OCI-LY3 (cell line): ENCODE measurements at regions not wholly inside any gene's neighbourhood (a gene's known extent, or its start where the extent isn't known, plus 50 kb on each side); places are given as distances from the start of the nearest gene placed in this dataset.

Experiments
- H2AFZ ChIP-seq: fragments of 200-600, 300-600 bp; shearing (Covaris generic); 2 replicates; pipeline ENCODE4 v1.6.0; 2014; ENCODE audit warnings: antibody characterized with exemption, low read depth, low read length
- H3K27ac ChIP-seq: fragments of 200-600, 300-600 bp; sonication (generic); 2 replicates; pipeline ENCODE4 v1.5.1; 2014; ENCODE audit warnings: mild to moderate bottlenecking, low read length, moderate library complexity, mixed read lengths
- H3K27me3 ChIP-seq: fragments of 200-600, 300-600 bp; sonication (generic); 2 replicates; pipeline ENCODE4 v1.6.1; 2014; ENCODE audit warnings: low read depth, low read length, mixed read lengths
- H3K36me3 ChIP-seq: fragments of 200-600, 300-600 bp; sonication (generic); replicated peaks from 2 replicates; pipeline ENCODE3; 2014; ENCODE audit warnings: low read depth, low read length, mixed read lengths
- H3K4me1 ChIP-seq: fragments of 300-600, 200-600 bp; sonication (generic); 2 replicates; pipeline ENCODE4 v1.6.1; 2014; ENCODE audit warnings: low read length, mixed read lengths
- H3K4me2 ChIP-seq: fragments of 200-600, 300-600 bp; sonication (generic); 2 replicates; pipeline ENCODE4 v1.6.1; 2014; ENCODE audit warnings: low read length, mixed read lengths
- H3K4me3 ChIP-seq: fragments of 300-600, 200-600 bp; sonication (generic); 2 replicates; pipeline ENCODE4 v1.5.1; 2014; ENCODE audit warnings: antibody characterized with exemption, mild to moderate bottlenecking, low read length, moderate library complexity
- H3K79me2 ChIP-seq: fragments of 300-600, 200-600 bp; shearing (Covaris generic); 2 replicates; pipeline ENCODE4 v1.6.1; 2014; ENCODE audit warnings: mild to moderate bottlenecking, low read length, mixed read lengths
- H3K9ac ChIP-seq: fragments of 300-600, 200-600 bp; shearing (Covaris generic); 2 replicates; pipeline ENCODE4 v1.6.0; 2014; ENCODE audit warnings: mild to moderate bottlenecking, low read length, moderate library complexity
- H3K9me3 ChIP-seq: fragments of 200-600, 300-600 bp; shearing (Covaris generic); 2 replicates; pipeline ENCODE4 v1.6.1; 2014; ENCODE audit warnings: low read length, mixed read lengths; ENCODE audit not compliant: insufficient read depth
- H4K20me1 ChIP-seq: fragments of 200-600, 300-600 bp; sonication (generic); 2 replicates; pipeline ENCODE4 v1.6.1; 2016; ENCODE audit warnings: low read length, mixed read lengths; ENCODE audit not compliant: insufficient read depth
- CTCF ChIP-seq: fragments of 200-600, 300-600 bp; sonication (generic); IDR thresholded peaks from 2 replicates; pipeline ENCODE4 v1.5.1; 2014; ENCODE audit warnings: antibody characterized with exemption, low read length, low read depth
- EZH2phosphoT487 ChIP-seq: fragments of 200-600 bp; shearing (Covaris generic); IDR thresholded peaks from 2 replicates; pipeline ENCODE4 v1.6.1; 2018; ENCODE audit warnings: antibody characterized with exemption, mixed run types, low read depth

GRCh38 chr14:76927971-76928700, 100.4 kb downstream of the IRF2BPL start:
- Histone ChIP-seq H3K36me3 (no peaks in the 10 kb centered on the region), H3K9me3 (no peaks in the 10 kb centered on the region), H3K79me2 (no peaks in the 10 kb centered on the region), H2AFZ (no peak overlapping the region), H3K27ac (no peak overlapping the region), H3K4me1 (no peaks in the 10 kb centered on the region; the same call in 1 of the 2 replicates), H4K20me1 (no peaks in the 10 kb centered on the region), H3K27me3 (peaks cover 25% of the 10 kb centered on the region), H3K9ac (no peak overlapping the region), H3K4me3 (no peak overlapping the region), H3K4me2 (no peak overlapping the region)
- TF ChIP-seq EZH2phosphoT487 (no peak), CTCF (no peak)

GRCh38 chr14:76926521-76927251, 100.5 kb downstream of the LRRC74A start:
- no peaks in the 10 kb centered on the region; the same call in 1 of the 2 replicates for H3K4me1 ChIP-seq
- no peak overlapping the region for H3K27ac ChIP-seq
- H2AFZ ChIP-seq = no peak overlapping the region
- H4K20me1 ChIP-seq = no peaks in the 10 kb centered on the region
- TF ChIP-seq EZH2phosphoT487 (no peak), CTCF (no peak)
- H3K9me3 ChIP-seq = no peaks in the 10 kb centered on the region
- H3K36me3 ChIP-seq = no peaks in the 10 kb centered on the region
- no peaks in the 10 kb centered on the region for H3K79me2 ChIP-seq
- H3K4me3 ChIP-seq = no peak overlapping the region
- H3K9ac ChIP-seq = no peak overlapping the region
- H3K27me3 ChIP-seq = peaks cover 29% of the 10 kb centered on the region
- H3K4me2 ChIP-seq = no peak overlapping the region

- TF ChIP-seq CTCF = no peak
- Histone ChIP-seq H3K27me3 (peaks cover 30% of the 10 kb centered on the region), H3K36me3 (no peaks in the 10 kb centered on the region), H3K4me2 (0 out of 2 replicates have a peak overlapping the region, but pooled peaks have one; percentile 0), H3K79me2 (no peaks in the 10 kb centered on the region), H4K20me1 (no peaks in the 10 kb centered on the region), H3K4me1 (peaks cover 7% of the 10 kb centered on the region), H2AFZ (no peak overlapping the region), H3K9ac (no peak overlapping the region), H3K4me3 (no peak overlapping the region), H3K27ac (no peak overlapping the region), H3K9me3 (no peaks in the 10 kb centered on the region)
Measured at GRCh38 chr14:76925097-76925441, 98.9 kb downstream of the LRRC74A start.

- Histone ChIP-seq H2AFZ (no peak overlapping the region), H3K4me3 (no peak overlapping the region), H3K4me1 (peaks cover 12% of the 10 kb centered on the region)
Measured at GRCh38 chr14:76924371-76925096, 98.3 kb downstream of the LRRC74A start.

More at GRCh38 chr14:76924371-76925096, 98.3 kb downstream of the LRRC74A start:
- H3K36me3 ChIP-seq = no peaks in the 10 kb centered on the region
- 0 out of 2 replicates have a peak overlapping the region, but pooled peaks have one; percentile 0 for H3K4me2 ChIP-seq
- no peaks in the 10 kb centered on the region for H3K79me2 ChIP-seq
- TF ChIP-seq CTCF = no peak
- no peak for TF ChIP-seq EZH2phosphoT487
- peaks cover 30% of the 10 kb centered on the region for H3K27me3 ChIP-seq
- no peaks in the 10 kb centered on the region for H3K9me3 ChIP-seq
- no peak overlapping the region for H3K27ac ChIP-seq
- no peaks in the 10 kb centered on the region for H4K20me1 ChIP-seq
- H3K9ac ChIP-seq = no peak overlapping the region
